ENCODE measurements at regions not wholly inside any gene's neighbourhood (a gene's known extent, or its start where the extent isn't known, plus 50 kb on each side); places are given as distances from the start of the nearest gene placed in this dataset.

DNA sequence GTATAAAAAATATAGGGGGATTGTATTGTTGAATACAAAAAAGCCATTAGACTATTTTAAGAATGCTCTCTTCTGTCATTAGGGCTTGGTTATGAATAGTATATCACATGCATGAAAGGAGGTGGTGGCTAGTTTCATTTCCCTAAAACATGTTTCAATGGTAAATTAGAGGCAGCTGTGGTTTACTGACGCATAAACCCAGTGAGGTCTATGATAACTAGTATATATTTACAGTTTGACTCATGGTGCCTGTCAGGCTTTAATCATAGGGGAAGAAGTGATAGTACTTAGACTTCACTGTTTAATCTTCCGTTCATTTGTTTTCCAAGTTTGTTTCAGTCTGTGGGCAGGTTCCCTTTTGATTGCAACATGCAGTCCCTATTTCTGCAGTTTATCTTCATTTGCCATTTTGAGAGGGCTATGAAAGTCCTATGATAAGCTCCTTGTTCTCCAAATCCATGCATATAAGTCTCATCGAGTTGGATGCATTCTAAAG is 55.1 kb upstream of the MAP4K3 start (continued):
- peak; percentile 85 for TF ChIP-seq NR2F1 (conservative IDR thresholded peaks at IDR 0.05)
- no peak for TF ChIP-seq HCFC1 (IDR thresholded peaks at IDR 0.05; ENCODE audit: low read length)
- TF ChIP-seq, protein P1, sequence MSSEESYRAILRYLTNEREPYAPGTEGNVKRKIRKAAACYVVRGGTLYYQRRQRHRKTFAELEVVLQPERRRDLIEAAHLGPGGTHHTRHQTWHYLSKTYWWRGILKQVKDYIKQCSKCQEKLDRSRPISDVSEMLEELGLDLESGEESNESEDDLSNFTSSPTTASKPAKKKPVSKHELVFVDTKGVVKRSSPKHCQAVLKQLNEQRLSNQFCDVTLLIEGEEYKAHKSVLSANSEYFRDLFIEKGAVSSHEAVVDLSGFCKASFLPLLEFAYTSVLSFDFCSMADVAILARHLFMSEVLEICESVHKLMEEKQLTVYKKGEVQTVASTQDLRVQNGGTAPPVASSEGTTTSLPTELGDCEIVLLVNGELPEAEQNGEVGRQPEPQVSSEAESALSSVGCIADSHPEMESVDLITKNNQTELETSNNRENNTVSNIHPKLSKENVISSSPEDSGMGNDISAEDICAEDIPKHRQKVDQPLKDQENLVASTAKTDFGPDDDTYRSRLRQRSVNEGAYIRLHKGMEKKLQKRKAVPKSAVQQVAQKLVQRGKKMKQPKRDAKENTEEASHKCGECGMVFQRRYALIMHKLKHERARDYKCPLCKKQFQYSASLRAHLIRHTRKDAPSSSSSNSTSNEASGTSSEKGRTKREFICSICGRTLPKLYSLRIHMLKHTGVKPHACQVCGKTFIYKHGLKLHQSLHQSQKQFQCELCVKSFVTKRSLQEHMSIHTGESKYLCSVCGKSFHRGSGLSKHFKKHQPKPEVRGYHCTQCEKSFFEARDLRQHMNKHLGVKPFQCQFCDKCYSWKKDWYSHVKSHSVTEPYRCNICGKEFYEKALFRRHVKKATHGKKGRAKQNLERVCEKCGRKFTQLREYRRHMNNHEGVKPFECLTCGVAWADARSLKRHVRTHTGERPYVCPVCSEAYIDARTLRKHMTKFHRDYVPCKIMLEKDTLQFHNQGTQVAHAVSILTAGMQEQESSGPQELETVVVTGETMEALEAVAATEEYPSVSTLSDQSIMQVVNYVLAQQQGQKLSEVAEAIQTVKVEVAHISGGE (CRISPR knock-in tag; IDR thresholded peaks at IDR 0.05) = no peak
- peak; percentile 100 for TF ChIP-seq ZNF217 (IDR thresholded peaks at IDR 0.05)
- TF ChIP-seq, protein P2, sequence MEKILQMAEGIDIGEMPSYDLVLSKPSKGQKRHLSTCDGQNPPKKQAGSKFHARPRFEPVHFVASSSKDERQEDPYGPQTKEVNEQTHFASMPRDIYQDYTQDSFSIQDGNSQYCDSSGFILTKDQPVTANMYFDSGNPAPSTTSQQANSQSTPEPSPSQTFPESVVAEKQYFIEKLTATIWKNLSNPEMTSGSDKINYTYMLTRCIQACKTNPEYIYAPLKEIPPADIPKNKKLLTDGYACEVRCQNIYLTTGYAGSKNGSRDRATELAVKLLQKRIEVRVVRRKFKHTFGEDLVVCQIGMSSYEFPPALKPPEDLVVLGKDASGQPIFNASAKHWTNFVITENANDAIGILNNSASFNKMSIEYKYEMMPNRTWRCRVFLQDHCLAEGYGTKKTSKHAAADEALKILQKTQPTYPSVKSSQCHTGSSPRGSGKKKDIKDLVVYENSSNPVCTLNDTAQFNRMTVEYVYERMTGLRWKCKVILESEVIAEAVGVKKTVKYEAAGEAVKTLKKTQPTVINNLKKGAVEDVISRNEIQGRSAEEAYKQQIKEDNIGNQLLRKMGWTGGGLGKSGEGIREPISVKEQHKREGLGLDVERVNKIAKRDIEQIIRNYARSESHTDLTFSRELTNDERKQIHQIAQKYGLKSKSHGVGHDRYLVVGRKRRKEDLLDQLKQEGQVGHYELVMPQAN (conservative IDR thresholded peaks at IDR 0.05) = no peak
- TF ChIP-seq, protein P3, sequence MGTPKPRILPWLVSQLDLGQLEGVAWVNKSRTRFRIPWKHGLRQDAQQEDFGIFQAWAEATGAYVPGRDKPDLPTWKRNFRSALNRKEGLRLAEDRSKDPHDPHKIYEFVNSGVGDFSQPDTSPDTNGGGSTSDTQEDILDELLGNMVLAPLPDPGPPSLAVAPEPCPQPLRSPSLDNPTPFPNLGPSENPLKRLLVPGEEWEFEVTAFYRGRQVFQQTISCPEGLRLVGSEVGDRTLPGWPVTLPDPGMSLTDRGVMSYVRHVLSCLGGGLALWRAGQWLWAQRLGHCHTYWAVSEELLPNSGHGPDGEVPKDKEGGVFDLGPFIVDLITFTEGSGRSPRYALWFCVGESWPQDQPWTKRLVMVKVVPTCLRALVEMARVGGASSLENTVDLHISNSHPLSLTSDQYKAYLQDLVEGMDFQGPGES (IDR thresholded peaks at IDR 0.05) = no peak
- TF ChIP-seq IRF4 (IDR thresholded peaks at IDR 0.05; ENCODE audit: low read depth, low read length) = peak; percentile 97
- peak; percentile 95 to 98 for TF ChIP-seq BHLHE40 (IDR thresholded peaks at IDR 0.05; ENCODE audit: borderline replicate concordance in 1 of 2, low read depth in 2 of 2, low read length in 1 of 2)
- no peak for TF ChIP-seq RFX5 (IDR thresholded peaks at IDR 0.05; ENCODE audit: low read depth, low read length)
- TF ChIP-seq CHD1 (IDR thresholded peaks at IDR 0.05; ENCODE audit: low read depth, low read length) = no peak
- no peak for TF ChIP-seq TARDBP (IDR thresholded peaks at IDR 0.05; ENCODE audit: borderline replicate concordance)
- peak; percentile 100 for TF ChIP-seq EP300 (IDR thresholded peaks at IDR 0.05; ENCODE audit: borderline replicate concordance in 1 of 2, control insufficient read depth in 1 of 2, low read depth in 2 of 2, low read length in 2 of 2)
- TF ChIP-seq NBN (IDR thresholded peaks at IDR 0.05) = peak; percentile 96
- TF ChIP-seq NRF1 (conservative IDR thresholded peaks at IDR 0.05; ENCODE audit: low read depth, low read length) = no peak
- TF ChIP-seq LARP7 (IDR thresholded peaks at IDR 0.05) = no peak
- TF ChIP-seq TCF3 (IDR thresholded peaks at IDR 0.05; ENCODE audit: borderline replicate concordance, insufficient read depth, low read depth, low read length) = peak; percentile 94
- TF ChIP-seq ZNF24 (IDR thresholded peaks at IDR 0.05) = peak; percentile 97
- TF ChIP-seq YY1 (IDR thresholded peaks at IDR 0.05; ENCODE audit: low read depth, low read length) = no peak
- peak; percentile 90 for TF ChIP-seq ASH2L (IDR thresholded peaks at IDR 0.05; ENCODE audit: borderline replicate concordance, low read depth)
- no peak for TF ChIP-seq NFYB (IDR thresholded peaks at IDR 0.05; ENCODE audit: insufficient read depth, low read depth, low read length)
- no peak for TF ChIP-seq SMARCA5 (IDR thresholded peaks at IDR 0.05)
- TF ChIP-seq NFXL1 (IDR thresholded peaks at IDR 0.05; ENCODE audit: borderline replicate concordance) = no peak
- TF ChIP-seq ZNF384 (IDR thresholded peaks at IDR 0.05; ENCODE audit: borderline replicate concordance, low read depth, low read length) = peak; percentile 69; the same call in 1 of the 2 replicates
- no peak for TF ChIP-seq SREBF2 (IDR thresholded peaks at IDR 0.05; ENCODE audit: low read length)
- TF ChIP-seq, protein P4, sequence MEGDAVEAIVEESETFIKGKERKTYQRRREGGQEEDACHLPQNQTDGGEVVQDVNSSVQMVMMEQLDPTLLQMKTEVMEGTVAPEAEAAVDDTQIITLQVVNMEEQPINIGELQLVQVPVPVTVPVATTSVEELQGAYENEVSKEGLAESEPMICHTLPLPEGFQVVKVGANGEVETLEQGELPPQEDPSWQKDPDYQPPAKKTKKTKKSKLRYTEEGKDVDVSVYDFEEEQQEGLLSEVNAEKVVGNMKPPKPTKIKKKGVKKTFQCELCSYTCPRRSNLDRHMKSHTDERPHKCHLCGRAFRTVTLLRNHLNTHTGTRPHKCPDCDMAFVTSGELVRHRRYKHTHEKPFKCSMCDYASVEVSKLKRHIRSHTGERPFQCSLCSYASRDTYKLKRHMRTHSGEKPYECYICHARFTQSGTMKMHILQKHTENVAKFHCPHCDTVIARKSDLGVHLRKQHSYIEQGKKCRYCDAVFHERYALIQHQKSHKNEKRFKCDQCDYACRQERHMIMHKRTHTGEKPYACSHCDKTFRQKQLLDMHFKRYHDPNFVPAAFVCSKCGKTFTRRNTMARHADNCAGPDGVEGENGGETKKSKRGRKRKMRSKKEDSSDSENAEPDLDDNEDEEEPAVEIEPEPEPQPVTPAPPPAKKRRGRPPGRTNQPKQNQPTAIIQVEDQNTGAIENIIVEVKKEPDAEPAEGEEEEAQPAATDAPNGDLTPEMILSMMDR (IDR thresholded peaks at IDR 0.05 in 2 of 3, conservative IDR thresholded peaks at IDR 0.05 in 1 of 3; ENCODE audit: control insufficient read depth in 2 of 3, extremely low read depth in 1 of 3, insufficient read depth in 1 of 3, low read depth in 3 of 3, low read length in 3 of 3) = no peak
